Superior temporal gyrus (tissue), 1 donor: ENCODE measurements at regions not wholly inside any gene's neighbourhood (a gene's known extent, or its start where the extent isn't known, plus 50 kb on each side); places are given as distances from the start of the nearest gene placed in this dataset.

ENCODE experiments used
- DNase-seq: peaks from one replicate; pipeline ENCODE4 v3.0.0-alpha.2; 2016; ENCODE audit errors: extremely low spot score

DNA sequence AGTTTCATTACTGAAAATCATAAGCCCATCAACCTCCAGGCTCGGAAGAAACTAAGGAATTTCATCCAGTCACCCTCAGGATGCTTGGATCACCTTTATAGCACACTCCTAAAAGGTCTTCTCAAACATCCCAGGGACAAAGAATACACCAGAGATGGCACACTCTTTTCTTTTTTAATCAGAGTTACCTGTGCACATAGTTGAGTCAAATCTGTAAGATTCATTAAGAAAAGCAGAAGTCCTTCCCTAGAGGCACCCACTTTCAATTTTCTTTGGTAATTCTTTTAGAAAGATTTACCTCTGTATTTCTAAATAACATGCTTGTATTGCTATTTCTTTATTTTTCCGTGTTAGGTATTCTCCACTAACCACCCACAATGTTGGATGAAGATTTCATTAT is 50.6 kb upstream of the IL6 start:
- no peak for DNase-seq

DNA sequence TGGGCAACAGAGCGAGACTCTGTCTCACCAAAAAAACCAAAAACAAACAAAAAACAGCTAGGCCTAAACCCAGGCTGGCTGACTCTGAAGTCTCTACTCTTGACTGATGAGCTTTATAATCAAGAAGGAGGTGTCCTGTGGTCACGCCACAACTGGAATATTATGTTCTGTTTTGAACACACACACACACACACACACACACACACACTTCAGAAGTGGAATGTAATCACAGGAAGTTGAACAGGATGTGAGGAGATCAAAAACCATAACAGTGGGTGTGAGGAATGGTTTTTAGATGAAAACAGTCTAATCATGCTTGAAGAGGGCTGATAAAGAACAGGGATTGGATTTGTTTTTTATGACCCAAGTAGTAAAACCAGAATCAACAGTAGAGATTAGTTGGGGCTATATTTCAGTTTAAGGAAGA is 51.1 kb upstream of the IL6 start:
- no peak for DNase-seq

DNA sequence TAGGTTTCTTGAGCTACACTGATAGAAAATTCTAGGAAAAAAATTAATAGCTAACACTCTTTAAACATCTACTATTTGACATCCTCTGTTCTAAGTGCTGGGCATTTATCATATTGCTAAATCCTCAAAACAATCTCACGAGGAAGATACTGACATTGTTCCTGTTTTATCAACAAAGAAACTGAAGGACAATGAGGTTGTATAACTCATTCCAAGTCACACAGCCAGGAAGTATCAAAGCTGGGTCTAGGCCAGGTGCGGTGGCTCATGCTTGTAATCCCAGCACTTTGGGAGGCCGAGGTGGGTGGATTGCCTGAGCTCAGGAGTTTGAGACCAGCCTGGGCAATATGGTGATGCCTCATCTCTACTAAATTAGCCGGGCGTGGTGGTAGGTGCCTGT is 51.6 kb upstream of the IL6 start:
- DNase-seq, result no peak

DNA sequence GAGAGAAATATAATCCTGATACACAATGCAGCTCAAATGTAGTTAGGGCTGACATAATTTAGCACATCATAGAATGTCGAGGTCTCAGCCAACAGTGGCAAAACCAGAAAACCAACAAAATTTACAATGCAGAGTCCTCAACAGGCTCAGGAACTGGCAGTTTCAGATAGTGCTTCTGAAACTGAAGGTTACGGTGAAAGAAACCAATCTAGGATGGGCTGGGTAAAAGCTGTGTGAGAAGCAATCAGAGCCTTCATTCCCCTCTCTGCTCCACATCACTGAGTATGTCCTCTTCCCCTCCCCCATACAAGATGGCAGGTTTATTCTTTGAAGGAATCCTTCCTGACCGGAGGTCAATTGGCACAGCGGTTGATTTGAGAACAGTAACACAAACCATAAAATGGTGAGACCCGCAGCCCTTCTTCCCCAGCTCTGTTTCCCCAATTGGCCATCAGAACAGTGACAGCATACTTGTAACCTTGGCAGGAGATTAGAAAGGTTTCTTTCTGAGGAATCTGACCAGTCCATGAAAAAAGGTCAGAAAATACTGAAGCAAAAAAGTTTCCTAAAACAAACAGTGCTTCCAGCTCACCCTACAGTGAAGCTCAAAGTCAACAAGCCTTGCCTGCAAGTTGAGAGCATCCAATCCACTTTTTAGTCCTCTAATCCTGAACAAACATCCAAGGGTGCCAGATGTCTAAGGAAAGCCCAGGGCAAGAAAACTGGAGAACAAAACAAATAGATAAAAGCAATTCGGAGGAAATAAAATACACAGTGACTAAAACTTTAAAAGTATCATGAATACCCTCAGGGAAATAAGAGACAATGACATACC is 53.9 kb upstream of the IL6 start:
- no peak for DNase-seq

DNA sequence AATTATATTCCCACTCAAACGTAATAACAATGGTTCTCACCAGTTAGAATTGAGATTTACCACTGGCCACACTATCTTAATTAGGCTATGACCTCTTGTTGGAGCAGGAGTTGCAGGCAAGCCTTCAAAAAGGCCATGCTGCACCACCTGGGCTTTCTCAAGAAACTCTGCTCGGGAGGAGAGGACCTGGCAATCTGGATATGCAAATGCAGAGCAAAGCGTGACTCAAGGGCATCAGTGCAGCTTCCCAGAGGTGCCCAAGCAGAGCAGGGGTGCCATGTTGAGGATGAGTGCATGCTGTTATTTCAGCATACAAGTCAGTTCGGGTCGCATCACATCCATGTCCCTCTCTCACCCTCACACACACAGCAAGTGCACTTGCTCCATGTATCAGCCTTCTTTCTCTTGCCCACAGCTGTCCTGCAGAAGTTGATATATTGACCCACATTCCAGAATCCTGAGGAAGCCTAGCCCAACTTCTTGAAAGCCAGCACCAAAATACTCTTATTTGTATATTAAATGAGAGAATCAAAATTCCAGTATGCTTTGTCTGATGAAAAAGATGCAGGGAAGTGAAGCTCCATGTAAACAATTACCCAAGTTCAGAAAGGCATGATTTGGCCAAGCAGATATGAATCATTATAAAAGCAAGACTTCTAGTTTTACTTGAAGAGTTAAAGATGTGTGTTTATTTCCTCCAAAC is 55.7 kb upstream of the IL6 start:
- DNase-seq, result no peak

DNA sequence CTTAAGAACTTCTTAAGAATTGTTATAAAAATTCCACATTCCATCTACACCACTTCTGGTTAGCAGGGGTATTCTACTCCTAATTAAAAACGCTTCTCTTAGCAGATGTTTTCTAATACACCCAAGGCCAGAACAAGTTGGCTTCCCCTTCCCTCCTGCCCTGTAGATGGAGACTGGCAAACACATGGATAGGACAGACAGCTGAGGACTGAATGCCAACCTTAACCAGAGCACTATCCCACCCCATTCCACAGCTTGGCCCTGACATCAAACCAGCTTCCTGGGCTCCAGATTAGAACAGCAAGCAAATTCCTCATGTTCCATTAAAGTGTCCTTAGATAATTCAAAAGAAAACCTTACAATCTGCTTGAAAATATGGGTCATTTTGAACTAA is 56.6 kb upstream of the IL6 start:
- no peak for DNase-seq

DNA sequence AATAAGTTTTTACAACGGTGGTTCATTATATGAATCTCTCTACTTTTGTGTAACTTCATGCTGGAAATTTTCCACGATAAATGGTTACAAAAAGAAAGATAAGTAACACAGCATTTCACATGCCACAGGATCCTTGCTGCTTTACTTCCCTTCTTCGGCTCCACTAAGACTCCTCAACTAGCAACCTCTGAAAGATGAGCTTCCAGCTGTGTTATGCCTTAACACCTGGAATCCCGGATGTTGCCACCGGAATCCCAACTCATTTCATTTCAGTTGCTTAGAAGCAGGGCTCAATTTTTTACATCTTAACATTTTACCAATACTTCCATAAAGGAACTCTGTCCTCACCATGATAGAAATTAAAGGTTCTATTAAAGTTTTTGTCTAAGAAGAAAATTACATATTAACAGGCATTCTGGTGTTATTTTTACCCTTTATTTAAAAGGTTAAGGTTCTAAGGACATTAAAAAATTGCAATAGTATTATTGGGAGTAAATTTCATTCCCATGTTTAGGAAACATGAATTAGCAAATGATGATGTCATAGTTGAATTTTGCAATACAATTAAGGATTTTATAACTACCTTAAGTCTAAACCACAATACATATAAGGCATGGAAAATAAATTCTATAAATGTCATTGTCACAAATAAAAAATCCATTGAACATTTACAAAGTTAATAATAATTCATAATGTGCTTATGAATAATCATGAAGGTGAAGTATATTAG is 57.1 kb upstream of the IL6 start:
- DNase-seq, result no peak

DNA sequence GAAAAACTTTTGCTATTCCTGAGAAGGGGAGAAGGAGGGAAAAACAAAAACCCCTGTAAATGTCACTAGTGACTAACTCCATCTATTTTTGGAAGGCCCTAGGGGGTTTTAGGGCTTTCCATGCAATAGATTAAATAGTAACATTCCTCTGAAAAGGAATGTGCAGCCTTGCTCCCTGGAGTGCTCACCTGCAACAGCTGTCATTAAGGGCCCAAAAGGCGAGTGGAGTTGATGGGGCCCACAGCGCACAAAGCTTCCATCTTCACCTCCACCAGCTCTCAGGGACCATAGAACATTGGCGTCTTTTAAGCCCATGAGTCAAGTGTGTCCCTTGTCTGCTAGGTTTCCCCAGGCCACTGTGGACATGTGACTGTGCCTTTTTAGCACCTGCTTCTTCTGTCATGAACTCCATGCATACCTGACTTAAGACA is 58.0 kb upstream of the IL6 start:
- no peak for DNase-seq

DNA sequence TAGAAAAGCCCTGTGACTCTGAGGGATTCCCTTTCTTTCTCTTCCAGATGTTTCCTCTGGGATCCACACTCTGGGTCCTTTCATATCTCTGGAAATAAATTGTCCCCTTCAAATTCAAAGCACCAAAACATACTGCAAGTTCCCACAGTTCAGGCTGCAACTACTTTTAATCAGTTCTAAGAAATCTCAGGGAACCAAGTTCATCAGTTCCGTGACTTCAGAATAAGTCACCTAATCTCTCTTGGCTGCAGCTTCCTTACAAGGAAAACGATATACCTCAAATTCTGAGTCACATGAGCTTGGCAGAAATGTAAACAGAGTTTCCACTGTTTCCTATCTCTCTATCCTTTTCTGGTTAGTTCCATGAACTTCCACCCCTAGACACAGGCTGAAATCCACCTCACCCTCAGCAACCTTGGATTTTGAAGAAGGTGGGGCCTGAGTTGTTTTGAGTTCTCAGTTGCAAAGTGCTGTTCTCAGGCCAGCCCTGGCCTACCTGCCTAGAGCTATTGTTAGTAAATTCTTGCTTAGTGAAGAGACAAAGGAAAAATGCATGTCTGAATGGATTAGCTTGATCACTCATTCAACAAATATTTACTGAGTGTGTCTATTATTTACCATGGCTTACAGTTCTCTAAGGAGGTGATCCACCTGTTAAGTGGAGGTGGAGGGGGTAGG is 59.3 kb upstream of the IL6 start:
- no peak for DNase-seq

DNA sequence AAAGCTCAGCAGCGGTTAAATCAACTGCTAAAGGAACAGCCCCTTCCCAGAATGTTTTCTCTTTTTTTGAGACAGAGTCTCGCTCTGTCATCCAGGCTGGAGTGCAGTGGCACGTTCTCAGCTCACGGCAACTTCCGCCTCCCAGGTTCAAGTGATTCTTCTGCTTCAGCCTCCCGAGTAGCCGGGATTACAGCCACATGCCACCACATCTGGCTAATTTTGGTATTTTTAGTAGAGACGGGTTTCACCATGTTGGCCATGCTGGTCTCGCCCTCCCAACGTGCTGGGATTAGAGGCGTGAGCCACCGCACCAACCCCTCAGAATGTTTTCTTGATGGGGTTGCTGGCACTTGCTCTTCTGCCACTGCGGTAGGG is 59.8 kb upstream of the IL6 start:
- DNase-seq, result no peak

DNA sequence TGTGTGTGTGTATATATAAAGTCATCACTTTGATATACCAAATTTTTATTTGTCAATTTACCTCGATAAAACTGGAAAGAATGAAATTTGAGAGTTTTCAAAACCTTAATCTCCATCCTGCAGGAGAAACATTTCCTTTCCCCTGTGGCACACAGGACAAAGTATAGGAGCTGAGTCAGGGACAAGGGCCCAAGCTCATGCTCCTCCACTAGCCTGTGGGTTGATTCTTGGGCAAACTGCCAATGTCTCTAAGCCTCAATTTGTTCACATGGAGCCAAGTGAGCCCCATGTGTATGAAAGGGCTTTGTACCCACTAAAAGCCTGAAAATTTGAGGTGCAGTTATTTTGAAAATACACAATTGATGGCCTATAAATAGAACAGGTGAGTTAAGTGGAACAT is 60.3 kb upstream of the IL6 start:
- no peak for DNase-seq

DNA sequence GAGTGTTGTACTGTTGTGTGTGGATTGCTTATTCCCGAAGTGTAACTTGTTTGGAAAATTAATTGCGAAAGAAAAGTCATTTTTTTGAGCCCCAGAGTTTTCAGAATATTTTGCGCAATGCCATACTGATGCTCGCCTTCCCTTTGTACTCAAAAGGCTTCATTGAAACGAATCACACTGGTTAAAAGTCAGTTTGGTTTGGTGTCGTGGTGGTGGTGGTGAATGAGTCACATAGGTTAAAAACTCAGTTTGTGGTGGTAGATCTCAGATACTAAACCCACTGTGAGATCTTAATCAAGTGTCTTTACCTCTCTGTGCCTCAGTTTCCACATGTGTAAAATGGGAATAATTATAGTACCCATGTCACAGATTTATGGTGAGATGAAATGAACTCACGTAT is 61.1 kb upstream of the IL6 start:
- DNase-seq, result no peak

DNA sequence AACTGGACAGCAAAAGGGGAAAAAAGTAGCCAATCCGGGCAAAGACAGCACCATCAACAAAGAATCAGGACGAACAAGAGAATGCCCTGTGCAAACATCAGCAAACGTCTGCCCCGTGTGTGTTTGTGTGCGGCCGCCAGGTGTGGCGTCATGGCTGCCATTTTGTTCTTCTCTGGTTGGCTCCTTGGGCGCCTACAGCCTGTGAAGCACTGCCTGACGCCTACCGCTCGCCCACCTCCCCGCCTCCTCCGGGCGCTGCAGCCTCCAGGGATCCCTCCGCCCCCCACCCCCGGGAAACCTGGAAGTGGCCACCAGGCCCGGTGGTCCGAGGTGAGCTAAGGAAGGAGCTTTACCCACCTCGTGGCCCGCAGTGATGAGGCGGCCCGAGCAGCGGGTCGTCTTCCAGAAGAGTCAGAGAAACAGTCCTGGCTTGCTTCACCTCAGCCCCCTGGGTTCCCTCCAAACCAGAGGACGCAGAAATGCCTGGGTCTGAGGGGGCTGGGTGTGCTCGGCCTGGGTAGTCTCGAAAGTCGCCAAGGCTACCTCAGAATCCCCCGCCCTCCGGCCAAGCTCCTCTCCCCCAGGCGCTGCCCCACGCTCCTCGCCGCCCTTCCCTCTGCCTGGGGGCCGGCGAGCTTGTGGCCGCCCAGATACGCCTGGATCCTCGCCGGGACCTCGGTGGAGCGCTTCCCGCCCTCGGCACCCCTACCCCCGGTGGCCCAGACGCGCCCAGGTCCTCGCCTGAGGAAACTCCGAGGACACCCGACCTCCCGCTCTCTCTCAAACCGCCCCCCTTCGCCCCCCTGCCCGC is 61.8 kb upstream of the IL6 start:
- no peak for DNase-seq

DNA sequence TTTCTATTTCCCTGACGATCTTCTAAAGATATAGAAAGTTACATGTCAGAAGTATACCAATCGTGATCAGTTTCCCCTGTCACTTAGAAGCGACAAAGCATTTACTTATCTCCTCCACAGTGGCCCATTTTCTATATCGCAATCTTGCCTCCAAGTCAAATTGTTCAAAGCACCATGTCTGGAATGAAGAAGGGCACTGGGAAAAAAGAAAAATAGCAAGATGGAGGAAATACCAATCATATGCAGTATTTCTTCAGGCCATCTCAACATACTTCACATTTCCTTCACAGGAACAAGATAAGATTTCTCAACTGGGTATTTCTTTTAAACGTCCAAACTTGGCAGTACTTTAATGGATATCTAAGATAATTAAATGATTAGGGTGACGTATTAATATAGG is 63.3 kb upstream of the IL6 start:
- DNase-seq, result no peak

DNA sequence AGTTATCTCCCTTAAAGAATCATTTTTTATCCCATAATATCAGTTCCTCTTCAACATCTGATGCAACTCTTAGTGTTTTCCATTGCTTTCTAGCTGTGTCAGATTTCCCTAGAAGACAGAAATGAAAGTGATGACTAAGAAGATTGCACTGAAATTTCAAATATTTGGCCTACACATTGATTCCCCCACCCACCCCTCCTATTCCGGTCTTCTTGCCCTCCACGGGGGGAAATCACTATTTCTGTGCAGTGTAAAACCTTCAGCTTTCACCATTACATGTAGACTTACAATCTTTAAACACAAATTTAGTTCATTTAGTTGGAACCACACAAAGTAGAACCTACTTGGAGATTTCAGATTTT is 63.7 kb upstream of the IL6 start:
- DNase-seq, result no peak

DNA sequence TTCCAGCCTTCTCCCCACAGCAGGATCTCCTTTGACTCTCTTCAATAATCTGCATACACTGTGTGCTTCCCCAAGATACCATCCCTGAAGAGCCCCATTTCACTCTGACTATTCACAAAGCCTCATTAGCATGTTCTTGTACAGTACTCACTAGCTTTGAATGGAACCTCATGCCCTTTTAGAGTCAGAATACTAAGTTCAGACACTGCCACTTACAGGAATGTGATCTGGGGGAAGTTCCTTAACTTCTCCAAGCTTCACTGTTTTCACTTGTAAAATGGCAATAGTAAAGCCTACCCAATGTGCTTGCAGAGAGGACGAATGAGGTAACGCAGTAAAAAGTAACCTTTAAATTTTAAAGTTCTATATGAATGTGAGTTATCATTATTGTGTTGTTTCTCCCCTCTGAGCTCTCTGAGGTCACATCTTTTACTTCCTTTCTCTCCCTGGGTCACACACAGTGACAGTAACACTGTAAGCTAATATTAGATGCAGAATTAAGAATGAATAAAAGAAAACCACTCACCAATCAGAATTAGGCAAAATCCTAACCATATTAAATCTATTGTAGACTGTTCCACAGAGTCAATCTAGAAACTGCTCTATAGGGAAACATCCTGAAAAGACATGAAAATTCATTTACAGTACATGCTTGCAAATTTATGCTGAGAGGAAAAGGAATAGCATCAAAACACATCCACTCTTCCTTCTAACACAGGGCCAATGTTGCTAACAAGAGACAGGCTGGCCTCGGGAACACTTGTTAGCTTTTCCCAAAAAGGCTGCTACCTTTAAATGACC is 64.2 kb upstream of the IL6 start:
- DNase-seq, result no peak

DNA sequence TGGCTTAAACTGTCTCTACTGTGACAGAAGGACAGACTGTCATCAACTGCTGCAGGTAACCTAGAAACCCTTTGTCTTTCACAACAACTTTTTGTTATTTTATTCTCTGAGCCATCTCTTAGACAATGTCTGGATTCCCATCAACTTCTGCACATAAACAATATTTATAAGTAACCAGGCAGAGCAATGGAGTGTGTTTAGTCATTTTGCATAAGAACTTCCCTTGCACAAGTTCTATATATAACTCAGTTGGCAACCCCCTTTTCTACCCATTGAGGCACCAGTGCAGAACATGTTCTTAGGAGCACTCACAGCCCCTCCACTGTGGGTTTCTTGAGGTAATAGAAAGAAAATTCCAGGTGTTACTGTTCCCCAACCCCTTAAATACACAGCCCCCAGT is 65.0 kb upstream of the IL6 start:
- no peak for DNase-seq

DNA sequence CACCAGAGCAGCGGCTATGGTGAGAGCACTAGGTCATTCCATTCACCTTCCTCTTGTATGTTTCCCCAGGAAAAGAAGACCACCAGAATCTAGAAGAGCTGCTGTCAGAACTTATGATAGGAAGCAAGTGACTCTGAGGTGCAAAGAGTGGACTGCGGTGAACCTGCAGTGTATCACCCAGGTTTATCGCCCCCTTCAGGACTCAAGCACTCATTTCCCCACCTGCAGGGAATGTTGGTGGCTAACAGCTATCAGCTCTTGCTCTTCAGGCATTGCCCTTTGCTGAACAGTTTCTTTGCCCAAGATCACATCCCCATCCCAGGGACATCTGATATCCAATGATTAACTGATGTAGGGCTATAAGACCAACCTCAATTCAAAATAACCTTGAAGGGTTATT is 66.3 kb upstream of the IL6 start:
- DNase-seq, result no peak

DNA sequence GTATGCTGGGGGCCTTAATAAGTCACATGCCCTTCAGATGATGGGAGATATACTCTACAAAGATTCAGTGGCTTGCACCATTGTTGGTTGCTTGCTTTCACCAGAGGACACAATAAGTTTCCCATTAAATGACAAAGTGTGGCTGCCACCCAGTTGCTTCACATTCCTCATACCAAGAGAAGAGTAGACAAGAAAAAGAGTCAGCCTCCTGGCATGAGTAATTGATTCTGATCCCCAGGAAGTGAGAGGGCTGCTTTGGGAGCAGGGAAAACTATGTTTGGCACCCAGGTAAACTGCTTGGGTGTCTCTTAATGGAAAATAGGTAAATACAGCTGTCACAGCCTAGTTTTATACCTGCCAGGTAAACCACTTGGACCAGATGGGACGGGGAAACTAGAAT is 66.7 kb upstream of the IL6 start:
- no peak for DNase-seq

DNA sequence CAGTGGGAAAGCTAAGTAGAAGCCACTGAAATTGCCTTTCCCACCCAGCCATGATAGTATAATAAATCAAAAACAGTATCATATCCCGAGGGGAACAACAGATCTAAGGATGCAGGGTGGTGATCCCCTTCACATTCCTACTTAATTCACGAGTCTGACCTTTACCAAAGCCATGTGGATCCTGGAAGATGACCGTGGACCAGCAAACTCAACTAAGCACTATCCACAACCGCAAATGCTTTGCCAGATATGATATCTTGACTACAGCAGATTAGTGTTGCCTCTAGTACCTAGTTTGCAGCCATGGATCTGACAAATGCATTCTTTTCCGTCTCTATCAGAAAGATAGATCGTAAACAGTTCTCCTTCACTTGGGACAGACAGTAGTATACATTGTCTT is 67.3 kb upstream of the IL6 start:
- DNase-seq, result no peak

DNA sequence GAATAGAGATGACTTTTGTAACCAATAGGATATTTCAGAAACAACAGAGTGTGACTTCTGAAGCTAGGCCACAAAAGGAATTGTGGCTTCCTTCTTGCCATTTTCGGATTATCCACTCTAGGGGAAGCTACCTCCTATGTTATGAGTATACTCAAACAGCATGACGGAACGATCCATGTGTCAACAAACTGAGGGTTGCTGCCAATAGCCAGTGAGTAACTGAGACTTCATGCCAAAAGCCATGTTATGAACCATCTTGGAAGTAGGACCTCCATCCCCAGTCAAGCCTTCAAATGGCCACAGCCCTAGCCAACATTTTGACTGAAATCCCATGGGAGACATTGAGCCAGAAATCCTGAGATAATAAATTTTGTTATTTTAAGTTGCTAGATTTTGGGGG is 69.0 kb upstream of the IL6 start:
- no peak for DNase-seq
